Thyroid gland (tissue), 4 donors: ENCODE measurements at regions not wholly inside any gene's neighbourhood (a gene's known extent, or its start where the extent isn't known, plus 50 kb on each side); places are given as distances from the start of the nearest gene placed in this dataset.

Experiments
- CTCF ChIP-seq, 6 experiments: fragments of 200-600 bp in 3 of 6; fragments of 450-650 bp in 3 of 6; sonication (generic) in 3 of 6; IDR thresholded peaks; one replicate each; pipeline ENCODE4 v1.5.1; 2016 to 2019; ENCODE audit warnings: antibody characterized with exemption in 6 of 6, mild to moderate bottlenecking in 2 of 6, inconsistent platforms in 1 of 6, moderate library complexity in 1 of 6
- POLR2A ChIP-seq, 2 donors: fragments of 450-650 bp; IDR thresholded peaks; one replicate each; pipeline ENCODE4 v1.6.1; 2017; ENCODE audit warnings: antibody characterized with exemption in 2 of 2, mild to moderate bottlenecking in 2 of 2, moderate library complexity in 1 of 2

GRCh38 chr4:104899863-104900262 is 246.8 kb upstream of the TET2 start:
- TF ChIP-seq POLR2A (IDR thresholded peaks at IDR 0.05) (no peak), CTCF (IDR thresholded peaks at IDR 0.05) (no peak)
